AG04449 (cell line): ENCODE measurements at regions not wholly inside any gene's neighbourhood (a gene's known extent, or its start where the extent isn't known, plus 50 kb on each side); places are given as distances from the start of the nearest gene placed in this dataset.

Experiments
- CTCF ChIA-PET: fragments of 350-600 bp; formaldehyde crosslinking; extraction: SDS; loops from one replicate; lab custom pipeline; 2021; ENCODE audit warnings: antibody characterized with exemption; lab: Yijun Ruan, JAX
- POLR2A ChIA-PET: fragments of 400-600, 350-600 bp; formaldehyde crosslinking; extraction: SDS; loops from one replicate; lab custom pipeline; 2020; ENCODE audit warnings: antibody characterized with exemption, inconsistent platforms; lab: Yijun Ruan, JAX
- DNase-seq: peaks from one replicate; pipeline ENCODE4 v3.0.0-alpha.2; 2010; ENCODE audit warnings: low read depth, low spot score
- H3K4me3 ChIP-seq: 2 replicates; pipeline ENCODE4 v1.5.1; 2011; ENCODE audit warnings: low read depth, mild to moderate bottlenecking, control low read depth, low read length
- TF ChIP-seq, protein P1 (sequence below): IDR thresholded peaks from one replicate; pipeline ENCODE4 v1.5.1; 2011; ENCODE audit warnings: mild to moderate bottlenecking, moderate library complexity, low read length, control low read depth, inconsistent platforms; ENCODE audit not compliant: insufficient read depth; ENCODE audit errors: missing control alignments

DNA sequence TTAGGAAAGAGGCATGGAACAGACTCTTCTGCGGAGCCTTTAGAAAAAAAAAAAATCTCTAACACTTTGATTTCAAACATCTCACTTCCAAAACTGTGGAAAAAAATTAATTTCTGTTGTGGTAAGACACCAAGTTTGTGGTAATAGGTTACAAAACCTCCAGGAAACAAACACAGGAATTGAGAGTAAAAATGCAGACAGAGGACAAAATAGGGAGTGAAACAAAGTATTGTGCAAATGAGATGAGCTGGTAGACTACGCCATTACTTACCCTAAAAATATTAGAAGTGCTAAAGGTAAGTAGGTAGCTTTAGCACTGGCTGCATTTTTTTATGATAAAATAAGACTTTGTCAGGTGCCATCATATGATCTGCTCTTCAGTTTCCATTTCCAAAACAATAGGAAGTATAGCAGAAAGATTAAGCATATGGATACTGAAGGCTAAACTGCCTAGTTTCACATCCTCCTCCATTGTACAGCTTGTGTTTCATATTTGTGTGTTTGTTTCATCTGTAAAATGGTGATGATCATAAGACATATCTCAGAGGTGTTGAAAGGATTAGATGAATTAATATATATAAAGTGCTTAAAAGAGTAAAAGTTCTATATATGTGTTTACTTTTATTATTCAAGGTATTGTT is 309.2 kb downstream of the NR4A2 start:
- CTCF ChIA-PET: no interaction called here
- POLR2A ChIA-PET: no interaction called here
- TF ChIP-seq, protein P1, sequence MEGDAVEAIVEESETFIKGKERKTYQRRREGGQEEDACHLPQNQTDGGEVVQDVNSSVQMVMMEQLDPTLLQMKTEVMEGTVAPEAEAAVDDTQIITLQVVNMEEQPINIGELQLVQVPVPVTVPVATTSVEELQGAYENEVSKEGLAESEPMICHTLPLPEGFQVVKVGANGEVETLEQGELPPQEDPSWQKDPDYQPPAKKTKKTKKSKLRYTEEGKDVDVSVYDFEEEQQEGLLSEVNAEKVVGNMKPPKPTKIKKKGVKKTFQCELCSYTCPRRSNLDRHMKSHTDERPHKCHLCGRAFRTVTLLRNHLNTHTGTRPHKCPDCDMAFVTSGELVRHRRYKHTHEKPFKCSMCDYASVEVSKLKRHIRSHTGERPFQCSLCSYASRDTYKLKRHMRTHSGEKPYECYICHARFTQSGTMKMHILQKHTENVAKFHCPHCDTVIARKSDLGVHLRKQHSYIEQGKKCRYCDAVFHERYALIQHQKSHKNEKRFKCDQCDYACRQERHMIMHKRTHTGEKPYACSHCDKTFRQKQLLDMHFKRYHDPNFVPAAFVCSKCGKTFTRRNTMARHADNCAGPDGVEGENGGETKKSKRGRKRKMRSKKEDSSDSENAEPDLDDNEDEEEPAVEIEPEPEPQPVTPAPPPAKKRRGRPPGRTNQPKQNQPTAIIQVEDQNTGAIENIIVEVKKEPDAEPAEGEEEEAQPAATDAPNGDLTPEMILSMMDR: no peak
- H3K4me3 ChIP-seq: no peak overlapping the region
- DNase-seq: no peak

DNA sequence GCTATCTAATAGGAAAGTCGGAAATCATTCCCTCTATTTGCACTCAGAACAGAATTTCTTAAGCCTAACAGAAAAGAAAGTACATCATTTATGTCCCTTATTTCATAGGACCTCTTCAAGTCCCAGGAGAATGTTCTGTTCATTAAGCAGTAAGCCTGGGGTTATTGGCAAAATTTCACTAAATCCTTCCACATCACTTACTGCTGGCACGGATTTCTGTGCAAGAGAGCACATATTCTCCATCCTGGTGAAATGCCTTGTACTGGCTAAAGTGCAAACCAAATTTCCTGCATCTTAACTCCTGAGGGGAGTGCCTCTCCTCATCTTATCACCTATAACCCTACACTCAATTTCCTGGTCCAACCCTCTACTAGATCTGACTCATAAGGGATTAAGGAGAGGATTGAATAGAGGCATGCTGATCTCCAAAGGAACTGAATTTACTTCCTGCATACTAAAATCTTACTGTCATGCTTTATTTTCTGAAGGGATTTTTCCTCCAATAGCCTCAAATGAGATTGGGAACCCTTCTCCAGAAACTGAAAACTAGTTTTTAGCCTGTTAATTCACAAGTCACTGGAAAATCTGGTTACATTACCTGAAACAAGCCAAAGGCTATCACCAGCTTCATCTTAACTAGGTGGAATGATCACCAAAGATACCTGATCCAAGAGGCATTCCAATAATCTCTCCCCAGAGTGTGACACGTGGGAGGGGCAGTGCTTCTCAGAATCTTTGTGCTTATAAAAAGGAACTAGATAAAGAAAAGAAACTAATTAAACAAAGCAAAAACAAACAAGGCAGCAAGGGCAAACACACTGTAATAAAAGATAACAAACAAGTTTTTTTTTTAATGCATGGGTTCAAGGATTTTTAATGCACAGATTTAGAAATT is 311.1 kb downstream of the NR4A2 start:
- no peak for DNase-seq
- no peak overlapping the region for H3K4me3 ChIP-seq
- CTCF ChIA-PET: no interaction called here
- POLR2A ChIA-PET: no interaction called here
- TF ChIP-seq, protein P1: no peak

DNA sequence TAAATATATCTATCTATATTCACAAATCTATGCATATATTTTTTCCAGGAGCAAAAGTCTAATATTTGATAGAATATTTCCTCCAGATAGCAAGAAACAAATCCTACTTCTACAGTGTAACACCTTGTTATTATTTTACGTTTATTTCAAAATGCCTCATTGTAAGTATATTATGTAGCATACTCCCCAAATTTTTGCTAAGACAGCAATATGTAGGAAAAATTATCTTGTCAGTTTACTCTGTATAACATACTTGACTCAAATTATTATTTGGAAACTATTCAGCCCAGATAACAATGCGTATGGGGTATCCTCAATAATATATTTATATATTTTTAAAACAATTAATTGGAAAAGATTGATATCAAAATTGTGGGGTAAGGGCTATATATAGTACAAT is 313.2 kb downstream of the NR4A2 start:
- TF ChIP-seq, protein P1: no peak
- DNase-seq: no peak
- no peak overlapping the region for H3K4me3 ChIP-seq
- POLR2A ChIA-PET: no interaction called here
- CTCF ChIA-PET: no interaction called here

DNA sequence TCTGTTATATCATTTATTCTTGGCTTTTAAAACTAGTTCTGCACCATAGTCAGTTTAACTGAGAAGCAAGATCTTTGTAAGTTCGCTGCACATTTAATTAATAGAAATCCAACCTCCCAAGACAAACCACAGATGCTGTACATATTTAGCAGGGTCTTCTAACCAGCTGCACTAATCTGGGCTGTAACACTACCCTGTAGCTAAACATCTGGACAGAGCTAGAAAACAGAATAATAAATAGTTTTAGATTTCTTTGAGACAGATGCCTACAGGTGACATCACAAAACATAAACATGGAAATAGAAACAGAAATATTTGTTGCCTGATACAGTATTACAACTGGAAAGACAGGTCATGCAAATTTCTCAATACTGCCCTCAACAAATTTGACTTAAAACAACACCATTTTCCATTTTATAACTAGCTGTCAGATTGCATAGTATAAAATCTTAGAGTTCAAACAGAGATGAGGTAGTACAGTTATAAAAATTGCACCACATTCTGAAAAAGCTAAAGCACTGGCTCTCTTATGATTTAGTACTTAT is 315.1 kb downstream of the NR4A2 start:
- DNase-seq: no peak
- ChIA-PET POLR2A (no interaction called here), CTCF (no interaction called here)
- no peak overlapping the region for H3K4me3 ChIP-seq
- TF ChIP-seq, protein P1: no peak

DNA sequence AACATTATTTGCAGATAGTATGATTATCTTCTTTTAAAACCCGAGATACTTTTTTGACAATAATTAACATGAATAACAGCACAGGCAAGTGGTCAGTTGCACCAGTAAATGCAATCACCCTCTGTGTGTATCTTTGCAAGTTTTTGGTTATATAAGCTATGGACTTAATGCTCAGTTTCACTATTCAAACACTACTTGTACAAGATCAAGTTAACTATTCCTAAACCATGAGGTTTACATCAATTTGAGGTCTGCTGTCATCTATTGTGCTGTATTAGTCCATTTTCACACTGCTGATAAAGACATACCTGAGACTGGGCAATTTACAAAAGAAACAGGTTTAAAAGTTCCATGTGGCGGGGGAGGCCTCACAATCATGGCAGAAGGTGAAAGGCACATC is 323.2 kb downstream of the NR4A2 start:
- CTCF ChIA-PET: no interaction called here
- no peak overlapping the region for H3K4me3 ChIP-seq
- no peak for DNase-seq
- POLR2A ChIA-PET: no interaction called here
- TF ChIP-seq, protein P1: no peak

DNA sequence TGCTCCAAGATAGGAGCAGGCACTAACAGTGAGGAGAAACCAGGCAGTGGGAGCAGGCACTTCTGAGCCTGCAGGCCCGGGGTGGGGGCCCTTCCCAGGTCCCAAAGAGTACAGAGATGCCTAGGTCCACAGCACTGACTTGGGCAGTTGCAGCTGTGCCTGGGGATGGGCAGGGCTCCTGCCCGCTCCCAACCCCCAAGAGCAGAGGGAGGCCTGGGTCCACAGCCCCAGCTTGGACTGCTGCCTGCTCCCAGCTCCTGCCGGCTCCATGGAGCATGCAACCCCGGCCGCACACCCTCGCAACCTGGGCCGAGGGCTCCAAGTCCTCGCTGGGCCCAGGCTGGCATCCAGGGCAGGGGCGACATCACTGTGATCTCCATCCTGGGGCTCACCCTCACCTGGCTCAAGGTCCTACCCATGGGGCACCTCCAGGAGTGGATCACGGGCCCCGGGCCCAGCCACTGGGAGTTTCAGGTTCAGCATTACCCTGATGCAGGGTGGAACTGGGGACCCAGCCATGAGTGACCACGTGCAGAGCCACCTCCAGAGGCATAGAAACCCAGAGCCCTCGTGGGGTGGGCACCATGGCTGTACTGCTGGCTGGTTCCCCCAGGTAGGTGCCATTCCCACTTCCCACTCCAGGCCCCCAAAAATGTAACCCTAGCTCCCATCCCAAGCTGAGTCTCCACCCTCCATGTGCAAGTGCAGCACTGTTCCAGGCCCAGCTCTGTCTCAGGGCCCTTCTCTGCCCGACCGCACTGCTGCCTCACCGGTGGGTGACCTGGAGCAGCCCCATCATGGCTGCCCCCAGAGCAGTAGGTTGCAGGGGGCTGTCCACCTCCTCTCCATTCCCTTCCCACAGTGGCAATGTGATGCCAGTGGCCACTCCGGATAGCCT is 325.6 kb downstream of the NR4A2 start:
- DNase-seq: no peak
- CTCF ChIA-PET: no interaction called here
- POLR2A ChIA-PET: no interaction called here
- H3K4me3 ChIP-seq: no peak overlapping the region
- TF ChIP-seq, protein P1: no peak
